ENCODE measurements at regions not wholly inside any gene's neighbourhood (a gene's known extent, or its start where the extent isn't known, plus 50 kb on each side); places are given as distances from the start of the nearest gene placed in this dataset.
A peak's percentile ranks its signal among the peaks of the same experiment; 100 is the strongest.
"Not testable (repeated sequence)": the region's sequence is repeated elsewhere in the genome, so short reads cannot be mapped to it uniquely, and the experiment has no call there.

DNA sequence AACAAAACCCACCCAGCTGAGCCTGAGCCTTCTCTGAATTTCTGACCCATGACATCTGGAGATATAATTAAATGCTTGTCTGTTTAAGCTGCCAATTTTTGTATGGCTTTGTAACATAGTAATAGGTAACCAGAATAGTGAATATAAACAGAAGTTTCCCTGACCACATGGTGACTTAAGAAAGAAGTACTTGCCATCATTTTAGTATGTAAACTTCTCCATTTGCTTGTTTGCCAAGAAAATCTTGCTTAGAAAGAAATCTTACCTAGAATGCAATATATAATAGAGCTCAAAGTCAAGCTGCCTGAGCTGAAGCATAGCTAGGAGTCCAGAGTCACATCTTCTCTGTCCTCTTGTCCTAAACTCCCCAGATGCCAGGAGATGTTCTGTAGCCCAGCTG, 117.0 kb downstream of the PCSK1 start:
- TF ChIP-seq, protein P1, sequence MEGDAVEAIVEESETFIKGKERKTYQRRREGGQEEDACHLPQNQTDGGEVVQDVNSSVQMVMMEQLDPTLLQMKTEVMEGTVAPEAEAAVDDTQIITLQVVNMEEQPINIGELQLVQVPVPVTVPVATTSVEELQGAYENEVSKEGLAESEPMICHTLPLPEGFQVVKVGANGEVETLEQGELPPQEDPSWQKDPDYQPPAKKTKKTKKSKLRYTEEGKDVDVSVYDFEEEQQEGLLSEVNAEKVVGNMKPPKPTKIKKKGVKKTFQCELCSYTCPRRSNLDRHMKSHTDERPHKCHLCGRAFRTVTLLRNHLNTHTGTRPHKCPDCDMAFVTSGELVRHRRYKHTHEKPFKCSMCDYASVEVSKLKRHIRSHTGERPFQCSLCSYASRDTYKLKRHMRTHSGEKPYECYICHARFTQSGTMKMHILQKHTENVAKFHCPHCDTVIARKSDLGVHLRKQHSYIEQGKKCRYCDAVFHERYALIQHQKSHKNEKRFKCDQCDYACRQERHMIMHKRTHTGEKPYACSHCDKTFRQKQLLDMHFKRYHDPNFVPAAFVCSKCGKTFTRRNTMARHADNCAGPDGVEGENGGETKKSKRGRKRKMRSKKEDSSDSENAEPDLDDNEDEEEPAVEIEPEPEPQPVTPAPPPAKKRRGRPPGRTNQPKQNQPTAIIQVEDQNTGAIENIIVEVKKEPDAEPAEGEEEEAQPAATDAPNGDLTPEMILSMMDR (IDR thresholded peaks at IDR 0.05; ENCODE audit: low read depth, low read length, missing control alignments): no peak
- in situ Hi-C loops (cut with HindIII; ENCODE audit: low sequenced_read_pairs): no loop called here
- H3K4me3 ChIP-seq (ENCODE audit: low read depth, low read length): no peak overlapping the region
- DNase-seq (ENCODE audit: low read depth): no peak

DNA sequence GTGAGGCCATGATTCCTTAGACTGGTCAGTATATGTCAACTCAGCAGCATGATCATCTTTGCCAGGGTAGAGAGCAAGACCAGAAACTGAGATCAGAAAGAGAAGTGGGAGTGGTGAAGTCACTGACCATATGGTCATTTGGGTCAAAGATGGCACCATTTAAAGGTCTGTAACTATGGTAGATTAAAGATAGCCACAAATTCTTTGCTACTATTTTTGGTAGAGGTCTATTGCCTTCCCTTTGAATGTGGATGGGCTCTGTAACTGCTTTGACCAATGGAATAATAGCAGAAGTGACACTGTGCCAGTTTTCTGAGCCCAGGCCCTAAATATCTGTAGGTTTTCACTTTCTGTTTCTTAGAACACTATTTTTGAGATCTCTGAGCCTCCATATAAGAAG, 117.6 kb downstream of the PCSK1 start:
- DNase-seq (ENCODE audit: low read depth): no peak
- in situ Hi-C loops (cut with HindIII; ENCODE audit: low sequenced_read_pairs): no loop called here
- no peak overlapping the region for H3K4me3 ChIP-seq (ENCODE audit: low read depth, low read length)
- TF ChIP-seq, protein P1 (IDR thresholded peaks at IDR 0.05; ENCODE audit: low read depth, low read length, missing control alignments): no peak

DNA sequence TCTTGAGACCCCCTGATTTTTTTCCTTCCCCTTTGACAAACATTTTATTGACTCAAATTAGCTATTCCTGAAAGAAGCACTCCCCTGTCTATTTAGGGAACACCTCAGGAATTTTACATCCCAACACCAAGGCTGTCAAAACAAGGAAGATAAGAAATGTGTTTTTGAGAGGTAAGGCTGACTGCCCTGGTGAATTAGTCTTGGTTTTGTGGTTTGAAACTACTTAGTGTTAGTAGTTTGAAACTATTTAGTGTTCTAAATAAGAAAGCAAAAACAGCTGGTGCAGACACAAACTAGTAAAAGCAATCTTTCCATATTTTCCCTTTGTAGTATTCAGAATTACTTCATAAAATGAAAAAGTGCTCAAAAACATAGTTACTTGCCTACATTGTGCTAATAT, 120.7 kb downstream of the PCSK1 start:
- DNase-seq (ENCODE audit: low read depth): peak; percentile 36
- in situ Hi-C loops (cut with HindIII; ENCODE audit: low sequenced_read_pairs): no loop called here
- H3K4me3 ChIP-seq (ENCODE audit: low read depth, low read length): no peak overlapping the region
- TF ChIP-seq, protein P1 (IDR thresholded peaks at IDR 0.05; ENCODE audit: low read depth, low read length, missing control alignments): no peak

DNA sequence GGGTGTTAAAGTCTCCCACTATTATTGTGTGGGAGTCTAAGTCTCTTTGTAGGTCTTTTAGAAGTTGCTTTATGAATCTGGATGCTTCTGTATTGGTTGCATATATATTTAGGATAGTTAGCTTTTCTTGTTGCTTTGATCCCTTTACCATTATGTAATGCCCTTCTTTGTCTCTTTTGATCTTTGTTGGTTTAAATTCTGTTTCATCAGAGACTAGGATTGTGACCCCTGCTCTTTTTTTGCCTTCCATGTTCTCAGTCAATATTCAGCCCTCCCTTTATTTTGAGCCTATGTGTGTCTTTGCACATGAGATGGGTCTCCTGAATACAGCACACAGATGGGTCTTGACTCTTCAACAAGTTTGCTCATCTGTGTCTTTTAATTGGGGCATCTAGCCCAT, 126.0 kb downstream of the PCSK1 start:
- in situ Hi-C loops (cut with HindIII; ENCODE audit: low sequenced_read_pairs); H3K4me3 ChIP-seq (ENCODE audit: low read depth, low read length); DNase-seq (ENCODE audit: low read depth): not testable (repeated sequence)

DNA sequence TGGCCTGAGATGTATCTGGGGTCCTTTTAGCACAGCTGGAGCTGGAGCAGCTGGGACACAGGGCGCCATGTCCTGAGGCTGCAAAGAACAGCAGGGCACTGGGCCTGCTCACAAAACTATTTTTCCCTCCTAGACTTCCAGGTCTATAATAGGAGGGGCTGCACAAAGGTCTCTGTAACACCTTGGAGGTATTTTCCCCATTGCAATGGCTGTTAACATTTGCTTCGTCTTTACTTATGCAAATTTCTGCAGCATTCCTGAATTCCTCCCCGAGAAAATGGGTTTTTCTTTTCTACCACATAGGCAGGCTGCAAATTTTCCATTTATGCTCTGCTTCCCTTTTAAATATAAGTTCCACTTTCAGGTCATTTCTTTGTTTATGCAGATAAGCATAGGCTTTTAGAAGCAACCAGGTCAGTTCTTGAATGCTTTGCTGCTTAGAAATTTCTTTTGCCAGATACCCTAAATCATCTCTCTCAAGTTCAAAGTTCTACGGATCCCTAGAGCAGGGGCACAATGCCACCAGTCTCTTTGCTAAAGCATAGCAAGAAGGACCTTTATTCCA, 130.8 kb downstream of the PCSK1 start:
- in situ Hi-C loops (cut with HindIII; ENCODE audit: low sequenced_read_pairs): no loop called here
- no peak overlapping the region for H3K4me3 ChIP-seq (ENCODE audit: low read depth, low read length)
- TF ChIP-seq, protein P1 (IDR thresholded peaks at IDR 0.05; ENCODE audit: low read depth, low read length, missing control alignments): no peak
- no peak for DNase-seq (ENCODE audit: low read depth)

DNA sequence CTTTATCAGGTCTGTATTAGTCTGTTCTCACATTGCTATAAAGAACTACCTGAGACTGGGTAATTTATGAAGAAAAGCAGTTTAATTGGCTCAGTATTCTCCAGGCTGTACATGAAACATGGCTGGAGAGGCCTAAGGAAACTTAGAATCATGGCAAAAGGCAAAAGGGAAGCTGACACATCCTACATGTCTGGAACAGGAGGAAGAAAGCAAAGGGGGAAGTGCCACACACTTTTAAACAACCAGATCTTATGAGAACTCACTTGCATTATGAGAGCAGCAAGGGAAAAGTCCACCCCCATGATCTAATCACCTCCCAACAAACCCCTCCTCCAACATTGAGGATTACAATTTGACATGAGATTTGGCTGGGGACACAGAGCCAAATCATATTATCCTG, 132.1 kb downstream of the PCSK1 start:
- TF ChIP-seq, protein P1 (IDR thresholded peaks at IDR 0.05; ENCODE audit: low read depth, low read length, missing control alignments): no peak
- in situ Hi-C loops (cut with HindIII; ENCODE audit: low sequenced_read_pairs): no loop called here
- DNase-seq (ENCODE audit: low read depth): no peak

DNA sequence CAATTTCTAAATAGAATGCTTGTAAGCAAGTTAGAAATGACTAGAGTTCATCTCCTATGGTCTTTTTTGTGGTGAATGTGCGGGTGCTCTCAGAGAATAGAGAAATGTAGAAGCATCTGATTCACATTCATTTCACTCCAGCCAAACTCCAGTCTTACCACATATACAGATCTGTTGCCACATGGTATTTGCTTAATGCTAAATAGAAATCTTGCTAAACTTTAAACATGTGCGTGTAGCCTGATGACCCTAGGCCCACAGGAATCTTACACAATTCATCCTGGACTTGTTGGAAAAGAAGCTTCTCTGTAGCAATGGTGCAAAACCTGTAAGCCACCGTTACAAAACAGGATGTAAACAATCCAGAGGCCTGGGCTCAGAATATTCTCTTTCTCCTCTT, 135.2 kb downstream of the PCSK1 start:
- in situ Hi-C loops (cut with HindIII; ENCODE audit: low sequenced_read_pairs): no loop called here
- no peak overlapping the region for H3K4me3 ChIP-seq (ENCODE audit: low read depth, low read length)
- DNase-seq (ENCODE audit: low read depth): peak; percentile 50
- TF ChIP-seq, protein P1 (IDR thresholded peaks at IDR 0.05; ENCODE audit: low read depth, low read length, missing control alignments): no peak

More for the DNA sequence above, 132.1 kb downstream of the PCSK1 start:
- H3K4me3 ChIP-seq (ENCODE audit: low read depth, low read length): no peak overlapping the region

Data from astrocyte of the cerebellum (primary cell).